ENCODE measurements at regions not wholly inside any gene's neighbourhood (a gene's known extent, or its start where the extent isn't known, plus 50 kb on each side); places are given as distances from the start of the nearest gene placed in this dataset.

GRCh38 chr10:116001976-116002375 lies 271.0 kb downstream of the GFRA1 start:
- no peak for TF ChIP-seq POLR2A (IDR thresholded peaks at IDR 0.05)
- no peak for TF ChIP-seq CTCF (IDR thresholded peaks at IDR 0.05)

All from body of pancreas (tissue), 4 donors.